Peyer's patch (tissue), 4 donors: ENCODE measurements at regions not wholly inside any gene's neighbourhood (a gene's known extent, or its start where the extent isn't known, plus 50 kb on each side); places are given as distances from the start of the nearest gene placed in this dataset.

Experiments
- POLR2A ChIP-seq, 2 donors: fragments of 450-650 bp; IDR thresholded peaks; one replicate each; pipeline ENCODE4 v1.5.1; 2017; ENCODE audit warnings: antibody characterized with exemption in 2 of 2, mild to moderate bottlenecking in 2 of 2, moderate library complexity in 2 of 2
- TF ChIP-seq, protein P1 (sequence below), 6 experiments: fragments of 450-650 bp in 4 of 6; fragments of 200-600 bp in 2 of 6; sonication (generic) in 1 of 6; IDR thresholded peaks; one replicate each; pipeline ENCODE4 v1.5.1; 2017 to 2019; ENCODE audit warnings: antibody characterized with exemption in 6 of 6, mild to moderate bottlenecking in 3 of 6, moderate library complexity in 1 of 6

DNA sequence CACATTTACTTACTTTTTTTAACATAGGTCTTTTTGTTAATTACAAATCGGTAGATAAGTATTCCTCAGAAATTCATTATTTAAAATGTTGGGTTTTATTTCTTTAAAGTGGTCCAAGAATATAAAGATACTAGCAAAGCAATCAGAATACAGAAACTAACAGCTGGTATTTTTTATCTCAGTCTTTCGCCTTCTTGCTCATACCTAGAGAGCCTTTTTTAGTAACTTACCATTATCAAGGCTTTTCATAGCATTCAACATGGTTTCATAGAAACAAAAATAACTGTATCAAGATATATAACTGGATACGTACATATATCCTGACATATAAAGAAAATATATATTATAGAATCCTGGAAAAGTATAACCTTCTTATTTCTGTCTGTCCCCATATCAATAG lies 227.8 kb upstream of the MIR17HG start:
- TF ChIP-seq, protein P1, sequence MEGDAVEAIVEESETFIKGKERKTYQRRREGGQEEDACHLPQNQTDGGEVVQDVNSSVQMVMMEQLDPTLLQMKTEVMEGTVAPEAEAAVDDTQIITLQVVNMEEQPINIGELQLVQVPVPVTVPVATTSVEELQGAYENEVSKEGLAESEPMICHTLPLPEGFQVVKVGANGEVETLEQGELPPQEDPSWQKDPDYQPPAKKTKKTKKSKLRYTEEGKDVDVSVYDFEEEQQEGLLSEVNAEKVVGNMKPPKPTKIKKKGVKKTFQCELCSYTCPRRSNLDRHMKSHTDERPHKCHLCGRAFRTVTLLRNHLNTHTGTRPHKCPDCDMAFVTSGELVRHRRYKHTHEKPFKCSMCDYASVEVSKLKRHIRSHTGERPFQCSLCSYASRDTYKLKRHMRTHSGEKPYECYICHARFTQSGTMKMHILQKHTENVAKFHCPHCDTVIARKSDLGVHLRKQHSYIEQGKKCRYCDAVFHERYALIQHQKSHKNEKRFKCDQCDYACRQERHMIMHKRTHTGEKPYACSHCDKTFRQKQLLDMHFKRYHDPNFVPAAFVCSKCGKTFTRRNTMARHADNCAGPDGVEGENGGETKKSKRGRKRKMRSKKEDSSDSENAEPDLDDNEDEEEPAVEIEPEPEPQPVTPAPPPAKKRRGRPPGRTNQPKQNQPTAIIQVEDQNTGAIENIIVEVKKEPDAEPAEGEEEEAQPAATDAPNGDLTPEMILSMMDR (IDR thresholded peaks at IDR 0.05) = no peak
- TF ChIP-seq POLR2A (IDR thresholded peaks at IDR 0.05) = no peak
